Esophagus muscularis mucosa (tissue), 4 donors: ENCODE measurements at regions not wholly inside any gene's neighbourhood (a gene's known extent, or its start where the extent isn't known, plus 50 kb on each side); places are given as distances from the start of the nearest gene placed in this dataset.

Experiments used
- DNase-seq: peaks from one replicate; pipeline ENCODE4 v3.0.0-alpha.2; 2017; ENCODE audit errors: extremely low spot score
- H3K27ac ChIP-seq, 4 donors: fragments of 200-600 bp; sonication (generic); replicated peaks in 1 of 4; 1 replicate in 3 of 4; 2 replicates in 1 of 4; pipeline ENCODE4 v1.5.1; 2016 to 2019; ENCODE audit warnings: mild to moderate bottlenecking in 1 of 4
- H3K27me3 ChIP-seq, 4 donors: fragments of 200-600 bp; sonication (generic); one replicate each; pipeline versions ENCODE4 v1.5.1 to v1.6.0; 2016 to 2019
- H3K36me3 ChIP-seq, 4 donors: fragments of 200-600 bp; sonication (generic); one replicate each; pipeline ENCODE4 v1.5.1; 2016 to 2019
- H3K4me1 ChIP-seq, 4 donors: fragments of 200-600 bp; sonication (generic); one replicate each; pipeline ENCODE4 v1.5.1; 2016 to 2019
- H3K4me3 ChIP-seq, 4 donors: fragments of 200-600 bp; sonication (generic); 1 replicate in 2 of 4; 2 replicates in 2 of 4; pipeline ENCODE4 v1.5.1; 2016 to 2019; ENCODE audit warnings: mild to moderate bottlenecking in 4 of 4, moderate library complexity in 1 of 4
- H3K9me3 ChIP-seq, 4 donors: fragments of 200-600 bp; sonication (generic); 1 replicate in 3 of 4; 2 replicates in 1 of 4; pipeline ENCODE4 v1.5.1; 2016 to 2019
- CTCF ChIP-seq, 3 experiments: fragments of 200-600 bp in 2 of 3; fragments of 450-650 bp in 1 of 3; sonication (generic) in 2 of 3; IDR thresholded peaks; one replicate each; pipeline ENCODE4 v1.5.1; 2017 to 2019; ENCODE audit warnings: antibody characterized with exemption in 3 of 3, mild to moderate bottlenecking in 2 of 3, moderate library complexity in 1 of 3
- EP300 ChIP-seq: sonication (generic); formaldehyde crosslinking; IDR thresholded peaks from one replicate; pipeline ENCODE4 v1.6.1; 2017; ENCODE audit warnings: antibody characterized with exemption
- POLR2A ChIP-seq: fragments of 450-650 bp; IDR thresholded peaks from one replicate; pipeline ENCODE4 v1.6.1; 2017; ENCODE audit warnings: antibody characterized with exemption, moderate library complexity, mild to moderate bottlenecking, low read depth
- POLR2AphosphoS5 ChIP-seq, 2 donors: sonication (generic); formaldehyde crosslinking; IDR thresholded peaks; one replicate each; pipeline ENCODE4 v1.6.1; 2017; ENCODE audit warnings: antibody characterized with exemption in 2 of 2
- WGBS: methylation state at CpG from one replicate; pipeline ENCODE4 v1.1.5; 2018; 5-methylcytosine and 5-hydroxymethylcytosine counted together
- intact Hi-C: fragments of 100-400 bp; cut with DNase I; formaldehyde crosslinking; loops from one replicate; pipeline ENCODE4 v1.15.1; 2023

- Histone ChIP-seq H3K9me3 (no peaks in the 10 kb centered on the region), H3K27me3 (no peaks in the 10 kb centered on the region), H3K36me3 (no peaks in the 10 kb centered on the region), H3K4me3 (no peak overlapping the region), H3K27ac (no peak overlapping the region), H3K4me1 (no peaks in the 10 kb centered on the region)
- no peak for TF ChIP-seq CTCF (IDR thresholded peaks at IDR 0.05)
- TF ChIP-seq POLR2AphosphoS5 (IDR thresholded peaks at IDR 0.05) = no peak
- TF ChIP-seq POLR2A = no peak
- TF ChIP-seq EP300 = no peak
- DNase-seq = no peak
- intact Hi-C loops = no loop called here
- 82% methylated on average over 1 of the region's 1 CpG for WGBS
Observed at GRCh38 chr4:19278665-19279064, 973.0 kb upstream of the SLIT2 start.

- H3K36me3 ChIP-seq = no peaks in the 10 kb centered on the region
- no peaks in the 10 kb centered on the region for H3K27me3 ChIP-seq
- TF ChIP-seq EP300 (no peak), POLR2A (no peak), CTCF (IDR thresholded peaks at IDR 0.05) (no peak), POLR2AphosphoS5 (IDR thresholded peaks at IDR 0.05) (no peak)
- peaks cover 0 to 2% (median 0%) of the 10 kb centered on the region in 4 donors for H3K4me1 ChIP-seq
- intact Hi-C loops = no loop called here
- WGBS = 95% methylated on average over 2 of the region's 2 CpGs
- H3K27ac ChIP-seq = no peak overlapping the region
- H3K4me3 ChIP-seq = no peak overlapping the region
- no peaks in the 10 kb centered on the region for H3K9me3 ChIP-seq
- DNase-seq = no peak
Observed at GRCh38 chr4:19266566-19266965, 985.1 kb upstream of the SLIT2 start.

- no peaks in the 10 kb centered on the region for H3K36me3 ChIP-seq
- WGBS = 40% methylated on average over 2 of the region's 2 CpGs
- TF ChIP-seq POLR2AphosphoS5 (IDR thresholded peaks at IDR 0.05) (no peak), EP300 (no peak), CTCF (IDR thresholded peaks at IDR 0.05) (no peak)
- no peaks in the 10 kb centered on the region for H3K9me3 ChIP-seq
- DNase-seq = no peak
- no peaks in the 10 kb centered on the region for H3K27me3 ChIP-seq
- intact Hi-C loops = no loop called here
- H3K4me1 ChIP-seq = peaks cover 0 to 7% (median 3%) of the 10 kb centered on the region in 4 donors
- H3K4me3 ChIP-seq = peak overlapping the region in 1 of 4 donors; percentile 5
- no peak overlapping the region for H3K27ac ChIP-seq
Observed at GRCh38 chr4:19262467-19262866, 989.2 kb upstream of the SLIT2 start.

- TF ChIP-seq EP300 (no peak), POLR2A (no peak), CTCF (IDR thresholded peaks at IDR 0.05) (no peak), POLR2AphosphoS5 (IDR thresholded peaks at IDR 0.05) (no peak)
- no peak for DNase-seq
- H3K9me3 ChIP-seq = no peaks in the 10 kb centered on the region
- no peak overlapping the region for H3K4me3 ChIP-seq
- intact Hi-C loops = no loop called here
- H3K36me3 ChIP-seq = no peaks in the 10 kb centered on the region
- peaks cover 0 to 7% (median 3%) of the 10 kb centered on the region in 4 donors for H3K4me1 ChIP-seq
- H3K27me3 ChIP-seq = no peaks in the 10 kb centered on the region
- H3K27ac ChIP-seq = no peak overlapping the region
- WGBS = 20% methylated on average over 2 of the region's 2 CpGs
Observed at GRCh38 chr4:19260346-19260745, 991.4 kb upstream of the SLIT2 start.

GRCh38 chr4:19259920-19260319, 991.8 kb upstream of the SLIT2 start:
- no peak for TF ChIP-seq POLR2A
- TF ChIP-seq EP300 = no peak
- no peak for TF ChIP-seq POLR2AphosphoS5 (IDR thresholded peaks at IDR 0.05)
- TF ChIP-seq CTCF (IDR thresholded peaks at IDR 0.05) = no peak
- H3K27me3 ChIP-seq = no peaks in the 10 kb centered on the region
- H3K36me3 ChIP-seq = no peaks in the 10 kb centered on the region
- no peak overlapping the region for H3K4me3 ChIP-seq
- WGBS = 25% methylated on average over 1 of the region's 1 CpG
- intact Hi-C loops = no loop called here
- no peaks in the 10 kb centered on the region for H3K9me3 ChIP-seq
- no peak for DNase-seq
- no peak overlapping the region for H3K27ac ChIP-seq
- peaks cover 0 to 7% (median 3%) of the 10 kb centered on the region in 4 donors for H3K4me1 ChIP-seq
